Left ventricle myocardium inferior (tissue), 1 donor: ENCODE measurements at regions not wholly inside any gene's neighbourhood (a gene's known extent, or its start where the extent isn't known, plus 50 kb on each side); places are given as distances from the start of the nearest gene placed in this dataset.
"Not testable (repeated sequence)": the region's sequence is repeated elsewhere in the genome, so short reads cannot be mapped to it uniquely, and the experiment has no call there.

Experiments used
- DNase-seq: peaks from one replicate; pipeline ENCODE4 v3.0.0-alpha.2; 2020
- H3K27ac ChIP-seq: fragments of 200-600 bp; replicated peaks from 2 replicates; pipeline ENCODE4 v1.8.0; 2021
- H3K27me3 ChIP-seq: fragments of 200-600 bp; 2 replicates; pipeline ENCODE4 v1.8.0; 2021; ENCODE audit warnings: low read depth
- H3K36me3 ChIP-seq: fragments of 200-600 bp; 2 replicates; pipeline ENCODE4 v1.8.0; 2021
- H3K4me1 ChIP-seq: fragments of 200-600 bp; 2 replicates; pipeline ENCODE4 v1.8.0; 2021
- H3K4me3 ChIP-seq: fragments of 200-600 bp; 2 replicates; pipeline ENCODE4 v1.8.0; 2021; ENCODE audit warnings: mild to moderate bottlenecking, moderate library complexity
- H3K9me3 ChIP-seq: fragments of 200-600 bp; replicated peaks from 2 replicates; pipeline ENCODE4 v1.8.0; 2021
- CTCF ChIP-seq: fragments of 200-600 bp; IDR thresholded peaks from 2 replicates; pipeline ENCODE4 v1.8.0; 2021; ENCODE audit warnings: antibody characterized with exemption, mild to moderate bottlenecking, borderline replicate concordance
- intact Hi-C: fragments of 100-400 bp; cut with micrococcal nuclease; formaldehyde crosslinking; loops from one replicate; pipeline ENCODE4 v1.11.0; 2022
- donor health status: DM: no; HTN: yes; CAD: no; lungs with severe emphysema.

DNA sequence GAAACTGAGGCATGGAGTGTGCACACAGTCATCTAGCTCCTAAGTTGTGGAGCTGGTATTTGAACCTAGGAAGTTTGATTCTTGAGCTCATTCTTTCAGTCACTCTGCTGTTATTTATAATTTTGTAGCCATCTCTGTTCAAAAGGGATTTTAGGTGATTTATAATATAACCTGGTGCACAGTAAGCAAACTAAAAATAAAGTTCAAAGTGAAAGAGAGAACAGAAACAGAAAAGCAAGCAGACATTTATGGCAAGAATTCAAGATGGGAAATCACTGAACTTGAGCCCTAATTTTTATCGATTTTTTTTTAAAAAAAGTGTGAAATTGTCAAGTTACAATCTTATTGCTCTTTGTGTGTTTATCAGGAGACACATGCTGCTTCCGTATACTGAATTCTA is 71.4 kb upstream of the SLC7A14 start:
- Histone ChIP-seq H3K9me3 (no peaks in the 10 kb centered on the region), H3K36me3 (no peaks in the 10 kb centered on the region), H3K4me3 (no peak overlapping the region), H3K27ac (no peak overlapping the region), H3K27me3 (peaks cover 14% of the 10 kb centered on the region), H3K4me1 (no peaks in the 10 kb centered on the region)
- TF ChIP-seq CTCF, result no peak
- DNase-seq, result no peak
- intact Hi-C loops, result no loop called here

- Histone ChIP-seq H3K4me3 (no peak overlapping the region), H3K27me3 (peaks cover 14% of the 10 kb centered on the region), H3K36me3 (no peaks in the 10 kb centered on the region), H3K27ac (no peak overlapping the region), H3K9me3 (no peaks in the 10 kb centered on the region), H3K4me1 (no peaks in the 10 kb centered on the region)
- TF ChIP-seq CTCF, result no peak
- intact Hi-C loops, result no loop called here
- no peak for DNase-seq
Measured at GRCh38 chr3:170656284-170656683, 70.4 kb upstream of the SLC7A14 start.

- intact Hi-C loops, result no loop called here
- no peaks in the 10 kb centered on the region for H3K4me1 ChIP-seq
- TF ChIP-seq CTCF, result no peak
- peaks cover 18% of the 10 kb centered on the region for H3K27me3 ChIP-seq
- DNase-seq, result no peak
- H3K36me3 ChIP-seq, result no peaks in the 10 kb centered on the region
- H3K4me3 ChIP-seq, result no peak overlapping the region
- H3K9me3 ChIP-seq, result no peaks in the 10 kb centered on the region
- no peak overlapping the region for H3K27ac ChIP-seq
Measured at GRCh38 chr3:170653801-170654200, 67.9 kb upstream of the SLC7A14 start.

DNA sequence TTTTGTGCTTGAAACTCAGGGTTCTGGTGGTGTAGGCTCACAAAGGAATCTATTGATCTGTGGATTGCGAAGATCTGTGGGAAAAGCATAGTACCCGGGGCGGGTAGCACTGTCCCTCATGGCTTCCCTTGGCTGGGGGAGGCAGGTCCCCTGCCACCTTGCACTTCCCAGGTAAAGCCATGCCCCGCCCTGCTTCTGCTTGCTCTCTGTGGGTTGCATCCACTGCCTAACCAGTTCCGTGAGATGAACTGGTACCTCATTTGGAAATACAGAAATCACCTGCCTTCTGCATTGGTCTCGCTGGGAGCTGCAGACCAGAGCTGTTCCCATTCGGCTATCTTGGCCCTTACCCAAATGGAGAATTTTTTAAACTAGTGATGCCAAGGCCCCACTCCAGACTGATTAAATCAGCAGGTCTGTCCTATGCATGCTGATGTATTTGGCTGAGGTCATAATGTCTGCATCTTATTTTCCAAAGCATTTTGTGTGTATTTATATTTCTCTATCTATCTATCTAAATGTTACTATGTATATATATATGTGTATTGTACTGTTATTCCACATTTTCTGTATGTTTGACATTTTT is 65.5 kb upstream of the SLC7A14 start:
- H3K4me3 ChIP-seq, result no peak overlapping the region
- intact Hi-C loops, result no loop called here
- no peak for TF ChIP-seq CTCF
- H3K4me1 ChIP-seq, result no peaks in the 10 kb centered on the region
- no peak overlapping the region for H3K27ac ChIP-seq
- no peaks in the 10 kb centered on the region for H3K9me3 ChIP-seq
- H3K36me3 ChIP-seq, result no peaks in the 10 kb centered on the region
- H3K27me3 ChIP-seq, result peaks cover 12% of the 10 kb centered on the region
- DNase-seq, result no peak

- DNase-seq, H3K4me3 ChIP-seq, intact Hi-C loops, H3K36me3 ChIP-seq, H3K9me3 ChIP-seq, H3K27ac ChIP-seq, H3K4me1 ChIP-seq: not testable (repeated sequence)
- peaks cover 12% of the 10 kb centered on the region for H3K27me3 ChIP-seq
Measured at GRCh38 chr3:170650557-170650956, 64.7 kb upstream of the SLC7A14 start.

GRCh38 chr3:170644711-170645110 is 58.8 kb upstream of the SLC7A14 start:
- Histone ChIP-seq H3K27ac (no peak overlapping the region), H3K4me1 (peaks cover 28% of the 10 kb centered on the region), H3K36me3 (no peaks in the 10 kb centered on the region), H3K4me3 (no peak overlapping the region), H3K27me3 (no peaks in the 10 kb centered on the region), H3K9me3 (peaks cover 4% of the 10 kb centered on the region)
- no peak for DNase-seq
- intact Hi-C loops, result no loop called here
- TF ChIP-seq CTCF, result no peak
